BJ (cell line): ENCODE measurements at regions not wholly inside any gene's neighbourhood (a gene's known extent, or its start where the extent isn't known, plus 50 kb on each side); places are given as distances from the start of the nearest gene placed in this dataset.

ENCODE experiments used
- CTCF ChIA-PET: fragments of 350-600 bp; formaldehyde crosslinking; extraction: SDS; loops from one replicate; lab custom pipeline; 2021; ENCODE audit warnings: antibody characterized with exemption, inconsistent platforms; lab: Yijun Ruan, JAX
- POLR2A ChIA-PET: fragments of 300-600 bp; sonication (Branson Sonifier 250); formaldehyde crosslinking; extraction: SDS; loops from one replicate; lab custom pipeline; 2021; ENCODE audit warnings: antibody characterized with exemption; lab: Charles Lee
- DNase-seq: peaks from one replicate; pipeline ENCODE4 v3.0.0-alpha.2; 2011; ENCODE audit warnings: low read depth
- H3K27me3 ChIP-seq: 2 replicates; pipeline ENCODE4 v1.6.0; 2011; ENCODE audit warnings: low read length; ENCODE audit not compliant: control insufficient read depth, insufficient read depth
- H3K36me3 ChIP-seq: 2 replicates; pipeline ENCODE4 v1.5.1; 2011; ENCODE audit warnings: low read length; ENCODE audit not compliant: control insufficient read depth, insufficient read depth
- H3K4me3 ChIP-seq: 2 replicates; pipeline ENCODE4 v1.5.1; 2011; ENCODE audit warnings: low read depth, mild to moderate bottlenecking, control low read depth, low read length
- CTCF ChIP-seq: IDR thresholded peaks from 2 replicates; pipeline ENCODE4 v1.5.1; 2011; ENCODE audit warnings: low read depth, mild to moderate bottlenecking, control low read depth, inconsistent platforms, low read length, moderate library complexity; ENCODE audit not compliant: insufficient read depth

GRCh38 chr5:159475026-159475425 lies 144.7 kb upstream of the IL12B start:
- Histone ChIP-seq H3K27me3 (peaks cover 12% of the 10 kb centered on the region), H3K36me3 (no peaks in the 10 kb centered on the region), H3K4me3 (no peak overlapping the region)
- no peak for TF ChIP-seq CTCF
- ChIA-PET CTCF (no interaction called here), POLR2A (no interaction called here)
- no peak for DNase-seq

GRCh38 chr5:159478950-159479349 lies 148.7 kb upstream of the IL12B start:
- H3K4me3 ChIP-seq = no peak overlapping the region
- ChIA-PET CTCF (interaction anchor here (0.7 kb wide), 1 partner anchor 10 kb away, joined by 3 read pairs; no protein-coding TSS in a partner anchor), POLR2A (no interaction called here)
- peaks cover 8% of the 10 kb centered on the region for H3K27me3 ChIP-seq
- no peak for DNase-seq
- no peak for TF ChIP-seq CTCF
- no peaks in the 10 kb centered on the region for H3K36me3 ChIP-seq

GRCh38 chr5:159480849-159481248 lies 150.6 kb upstream of the IL12B start:
- CTCF ChIA-PET = no interaction called here
- Histone ChIP-seq H3K27me3 (peaks cover 2% of the 10 kb centered on the region), H3K36me3 (no peaks in the 10 kb centered on the region), H3K4me3 (no peak overlapping the region)
- DNase-seq = no peak
- no peak for TF ChIP-seq CTCF
- POLR2A ChIA-PET = no interaction called here

GRCh38 chr5:159481751-159482150 lies 151.5 kb upstream of the IL12B start:
- ChIA-PET CTCF (no interaction called here), POLR2A (no interaction called here)
- Histone ChIP-seq H3K27me3 (no peaks in the 10 kb centered on the region), H3K4me3 (no peak overlapping the region), H3K36me3 (no peaks in the 10 kb centered on the region)
- no peak for TF ChIP-seq CTCF
- no peak for DNase-seq

GRCh38 chr5:159486836-159487235 lies 156.5 kb upstream of the IL12B start:
- CTCF ChIA-PET = no interaction called here
- no peak for DNase-seq
- POLR2A ChIA-PET = no interaction called here
- no peaks in the 10 kb centered on the region for H3K27me3 ChIP-seq
- H3K36me3 ChIP-seq = no peaks in the 10 kb centered on the region
- H3K4me3 ChIP-seq = no peak overlapping the region
- no peak for TF ChIP-seq CTCF
